Activated naive CD4-positive, alpha-beta T cell treated with anti-CD3 and anti-CD28 coated beads, Interleukin-2, amount 50 U/mL, for 72 hours (primary cell): ENCODE measurements at regions not wholly inside any gene's neighbourhood (a gene's known extent, or its start where the extent isn't known, plus 50 kb on each side); places are given as distances from the start of the nearest gene placed in this dataset.
A peak's percentile ranks its signal among the peaks of the same experiment; 100 is the strongest.
"Not testable (repeated sequence)": the region's sequence is repeated elsewhere in the genome, so short reads cannot be mapped to it uniquely, and the experiment has no call there.

Experiments
- ATAC-seq, 2 donors: fragments of 150-1000 bp; cut with Tn5 transposase; 2 replicates each; pipeline ENCODE4 v1.10.0; 2021; ENCODE audit warnings: mild to moderate bottlenecking in 2 of 2, moderate library complexity in 2 of 2
- DNase-seq, 2 donors: peaks; one replicate each; pipeline ENCODE4 v3.0.0; 2021 to 2022; ENCODE audit warnings: low spot score in 2 of 2
- H3K27ac Mint-ChIP-seq, 2 donors: one replicate each; pipeline ENCODE4 v1.8.0; 2022; ENCODE audit warnings: mild to moderate bottlenecking in 2 of 2, mixed read lengths in 2 of 2
- H3K36me3 Mint-ChIP-seq, 2 donors: one replicate each; pipeline ENCODE4 v1.8.0; 2022; ENCODE audit warnings: mixed read lengths in 2 of 2
- H3K9me3 Mint-ChIP-seq, 2 donors: one replicate each; pipeline ENCODE4 v1.8.0; 2022; ENCODE audit warnings: mixed read lengths in 2 of 2

- Mint-ChIP-seq H3K9me3 (no peaks in the 10 kb centered on the region), H3K27ac (peak overlapping the region in 1 of 2 donors; percentile 65), H3K36me3 (no peaks in the 10 kb centered on the region)
- no peak for ATAC-seq
- no peak for DNase-seq
These were observed 52.9 kb downstream of the ZBTB9 start for GRCh38 chr6:33507261-33507660.

GRCh38 chr6:33508935-33509926 is 54.9 kb downstream of the ZBTB9 start:
- ATAC-seq = no peak
- Mint-ChIP-seq H3K27ac (peak overlapping the region in 1 of 2 donors; percentile 74), H3K36me3 (no peaks in the 10 kb centered on the region), H3K9me3 (no peaks in the 10 kb centered on the region)
- no peak for DNase-seq

GRCh38 chr6:33513213-33513612 is 58.8 kb downstream of the ZBTB9 start:
- H3K9me3 Mint-ChIP-seq = no peaks in the 10 kb centered on the region
- H3K36me3 Mint-ChIP-seq = no peaks in the 10 kb centered on the region
- ATAC-seq = no peak
- H3K27ac Mint-ChIP-seq = no peak overlapping the region
- DNase-seq = no peak

GRCh38 chr6:33516726-33517125 is 62.4 kb downstream of the ZBTB9 start:
- Mint-ChIP-seq H3K36me3 (no peaks in the 10 kb centered on the region), H3K9me3 (no peaks in the 10 kb centered on the region), H3K27ac (no peak overlapping the region)
- ATAC-seq = no peak
- no peak for DNase-seq

DNA sequence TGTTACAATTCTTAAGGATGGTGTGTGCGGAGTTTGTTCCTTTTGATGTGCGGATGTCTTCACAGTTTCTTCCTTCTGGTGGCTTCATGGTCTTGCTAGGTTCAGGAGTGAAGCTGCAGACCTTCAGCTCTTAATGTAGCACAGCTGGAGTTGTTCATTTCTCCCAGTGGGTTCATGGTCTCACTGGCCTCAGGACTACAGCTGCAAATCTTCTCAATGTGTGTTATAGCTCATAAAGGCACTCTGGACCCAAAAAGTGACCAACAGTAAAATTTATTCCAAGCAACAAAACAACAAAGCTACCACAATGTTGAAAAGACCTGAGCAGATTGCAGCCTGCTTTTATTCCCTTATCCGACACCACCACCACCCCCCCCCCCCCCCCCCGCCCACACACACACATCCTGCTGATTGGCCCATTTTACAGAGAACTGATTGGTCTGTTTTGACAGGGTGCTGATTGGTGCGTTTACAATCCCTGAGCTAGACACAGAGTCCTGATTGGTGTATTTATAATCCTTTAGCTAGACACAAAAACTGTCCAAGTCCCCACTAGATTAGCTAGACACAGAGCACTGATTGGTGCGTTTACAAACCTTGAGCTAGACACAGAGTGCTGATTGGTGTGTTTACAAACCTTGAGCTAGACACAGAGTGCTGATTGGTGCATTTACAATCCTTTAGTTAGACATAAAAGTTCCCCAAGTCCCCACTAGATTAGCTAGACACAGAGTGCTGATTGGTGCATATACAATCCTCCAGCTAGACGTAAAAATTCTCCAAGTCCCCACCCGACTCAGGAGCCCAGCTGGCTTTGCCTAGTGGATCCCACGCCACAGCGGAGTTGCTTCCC is 59.2 kb downstream of the BAK1 start:
- ATAC-seq, H3K27ac Mint-ChIP-seq, H3K36me3 Mint-ChIP-seq, H3K9me3 Mint-ChIP-seq, DNase-seq: not testable (repeated sequence)

DNA sequence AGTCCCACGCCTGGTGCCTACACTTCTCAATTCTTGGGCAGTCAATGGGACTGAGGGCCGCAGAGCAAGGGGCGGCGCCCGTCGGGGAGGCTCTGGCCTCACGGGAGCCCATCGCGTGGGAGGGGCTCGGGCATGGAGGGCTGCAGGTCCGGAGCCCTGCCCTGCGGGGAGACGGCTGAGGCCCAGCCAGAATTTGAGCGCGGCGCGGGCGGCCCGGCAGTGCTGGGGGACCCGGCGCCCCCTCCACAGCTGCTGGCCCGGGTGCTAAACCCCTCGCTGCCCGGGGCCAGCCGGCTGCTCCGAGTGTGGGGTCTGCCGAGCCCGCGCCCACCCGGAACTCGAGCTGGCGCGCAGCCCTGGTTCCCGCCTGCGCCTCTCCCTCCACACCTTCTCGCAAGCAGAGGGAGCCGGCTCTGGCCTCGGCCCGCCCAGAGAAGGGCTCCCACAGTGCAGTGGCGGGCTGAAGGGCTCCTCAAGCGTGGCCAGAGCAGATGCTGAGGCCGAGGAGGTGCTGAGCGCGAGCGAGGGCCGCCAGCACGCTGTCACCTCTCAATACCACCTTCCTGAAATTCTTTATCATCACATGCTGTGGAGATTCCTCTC is 58.5 kb downstream of the BAK1 start:
- no peaks in the 10 kb centered on the region for H3K9me3 Mint-ChIP-seq
- ATAC-seq = no peak
- no peak for DNase-seq
- H3K36me3 Mint-ChIP-seq = no peaks in the 10 kb centered on the region
- H3K27ac Mint-ChIP-seq = no peak overlapping the region
